ENCODE measurements at regions not wholly inside any gene's neighbourhood (a gene's known extent, or its start where the extent isn't known, plus 50 kb on each side); places are given as distances from the start of the nearest gene placed in this dataset.

GRCh38 chr1:208455821-208456220, 211.6 kb upstream of the PLXNA2 start:
- TF ChIP-seq CTCF (conservative IDR thresholded peaks at IDR 0.05; ENCODE audit: low read depth in 2 of 2) (no peak), EZH2phosphoT487 (IDR thresholded peaks at IDR 0.05; ENCODE audit: unreplicated experiment) (no peak), POLR2AphosphoS5 (IDR thresholded peaks at IDR 0.05; ENCODE audit: low read depth) (no peak), STAT1 (IDR thresholded peaks at IDR 0.05; ENCODE audit: unreplicated experiment) (no peak)

Measured in GM23338 (cell line).